Right lobe of liver (tissue), 4 donors: ENCODE measurements at regions not wholly inside any gene's neighbourhood (a gene's known extent, or its start where the extent isn't known, plus 50 kb on each side); places are given as distances from the start of the nearest gene placed in this dataset.

Experiments
- CTCF ChIP-seq, 4 donors: fragments of 200-600 bp in 3 of 4; fragments of 450-650 bp in 1 of 4; IDR thresholded peaks; one replicate each; pipeline versions ENCODE4 v1.5.1 to v1.8.0; 2016 to 2022; ENCODE audit warnings: antibody characterized with exemption in 4 of 4, mild to moderate bottlenecking in 2 of 4
- POLR2A ChIP-seq: fragments of 450-650 bp; IDR thresholded peaks from one replicate; pipeline ENCODE4 v1.6.1; 2017; ENCODE audit warnings: antibody characterized with exemption, mild to moderate bottlenecking
- donor health status: DM: no; HTN: no; CAD: no.
- donor health status: DM: no; HTN: no; CAD: no.
- donor health status: DM: no; HTN: yes; CAD: no.

- TF ChIP-seq POLR2A, result no peak
- no peak for TF ChIP-seq CTCF (IDR thresholded peaks at IDR 0.05)
Measured at GRCh38 chr9:118330191-118330986, 626.2 kb downstream of the TLR4 start.
